DMS53 (cell line): ENCODE measurements at regions not wholly inside any gene's neighbourhood (a gene's known extent, or its start where the extent isn't known, plus 50 kb on each side); places are given as distances from the start of the nearest gene placed in this dataset.
"Not testable (repeated sequence)": the region's sequence is repeated elsewhere in the genome, so short reads cannot be mapped to it uniquely, and the experiment has no call there.

ENCODE experiments used
- DNase-seq: peaks from one replicate; lab custom pipeline; 2025; lab: John Stamatoyannopoulos, UW

DNA sequence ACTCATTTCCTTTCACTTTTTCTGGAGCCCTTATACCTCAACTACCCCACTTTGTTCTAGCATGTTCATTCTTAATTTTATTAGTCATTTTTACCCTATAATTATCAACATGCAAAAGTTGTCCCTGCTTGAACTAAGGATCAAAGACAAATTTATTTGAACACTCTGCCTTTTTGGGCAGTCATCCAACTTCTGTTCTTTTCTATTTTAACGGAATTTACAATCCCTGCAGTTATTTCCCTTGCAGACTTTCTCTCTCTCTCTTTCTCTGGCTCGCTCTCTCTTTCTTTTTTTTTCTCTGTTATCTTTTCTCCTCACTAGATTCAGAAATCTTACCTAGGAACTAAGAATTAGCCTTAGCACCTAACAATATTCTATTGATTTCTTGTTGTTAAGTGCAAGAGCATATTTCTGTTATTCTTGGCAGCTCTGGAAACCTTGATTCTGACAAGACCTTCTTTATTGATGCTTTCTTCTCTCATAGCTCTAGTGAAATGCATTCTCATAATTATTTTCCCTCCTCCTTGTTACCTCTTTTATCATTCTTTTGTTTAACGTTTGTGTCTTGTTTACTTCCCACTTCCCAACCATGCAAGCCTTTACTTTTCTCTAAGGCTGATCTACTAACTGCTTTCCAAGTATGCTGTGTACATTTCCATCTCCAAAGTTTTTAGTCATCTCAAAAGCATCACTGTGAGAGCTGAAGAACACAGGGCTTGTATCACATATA lies 951.6 kb downstream of the DIPK2A start:
- no peak for DNase-seq

DNA sequence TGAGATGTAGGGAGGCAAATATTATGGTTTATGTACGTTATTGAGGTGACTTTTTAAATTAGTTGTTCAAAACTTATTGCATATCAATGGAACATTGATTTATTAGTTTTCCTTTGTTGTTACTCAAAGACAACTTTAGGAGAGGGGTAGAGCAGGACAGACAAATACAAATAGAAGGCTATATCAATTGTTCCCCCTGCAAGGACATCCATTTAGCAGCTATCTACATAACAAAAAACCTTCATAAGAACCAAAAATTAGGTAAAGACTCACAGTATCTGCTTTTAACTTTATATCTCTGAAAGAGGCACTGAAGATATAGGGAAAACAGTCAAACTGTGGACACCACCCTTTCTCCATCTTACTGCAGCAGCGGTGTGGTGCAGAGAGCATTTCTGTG lies 958.8 kb downstream of the DIPK2A start:
- DNase-seq = no peak

DNA sequence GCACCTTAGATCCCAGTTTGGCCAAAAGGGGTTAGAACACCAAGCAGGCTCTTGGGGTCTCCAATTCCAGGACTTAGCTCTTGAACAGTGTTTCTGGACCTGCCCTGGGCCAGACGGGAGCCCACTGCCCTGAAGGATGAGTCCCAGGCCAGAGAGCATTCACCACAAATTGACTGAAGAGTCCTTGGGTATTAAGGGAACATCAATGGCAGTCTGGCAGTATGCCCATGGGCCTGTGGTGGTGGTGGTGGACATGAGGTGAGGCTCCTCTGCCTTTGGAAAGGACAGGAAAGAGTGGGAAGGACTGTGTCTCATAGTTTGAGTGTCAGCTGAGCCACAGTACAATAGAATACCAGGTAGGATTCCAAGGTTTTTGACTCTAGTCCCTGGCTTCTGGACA lies 960.0 kb downstream of the DIPK2A start:
- no peak for DNase-seq

DNA sequence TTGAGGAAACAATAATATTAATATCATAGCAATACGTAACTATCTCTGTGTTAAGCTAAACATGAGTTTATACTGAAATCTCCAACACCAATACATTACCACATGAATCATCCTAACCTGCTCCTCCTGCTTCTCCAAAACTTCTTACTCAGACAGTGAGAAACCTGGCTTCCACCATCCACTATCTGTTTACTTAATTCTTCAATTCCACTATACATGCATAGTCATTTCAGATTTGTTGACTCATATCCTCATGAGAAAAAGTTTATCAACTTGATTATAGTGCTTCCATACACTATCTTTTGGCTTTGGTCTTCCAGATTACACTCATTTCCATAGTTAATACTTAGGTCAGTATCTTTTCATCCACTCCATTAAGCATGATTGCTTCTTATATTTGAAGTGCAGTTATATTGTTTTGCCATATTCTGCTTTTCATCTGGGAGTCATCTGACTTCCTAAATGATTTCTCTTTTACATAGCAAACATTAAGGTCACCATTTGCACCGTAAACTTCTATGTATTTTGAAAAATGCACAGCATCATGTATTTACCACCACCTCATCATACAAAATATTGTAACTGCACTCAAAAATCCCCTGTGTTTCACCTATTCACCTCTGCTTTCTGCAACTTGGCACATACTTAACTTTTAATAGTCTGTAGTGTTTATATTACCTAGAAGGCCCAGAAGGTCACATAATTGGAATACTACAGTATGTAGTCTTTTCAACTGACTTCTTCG lies 970.6 kb downstream of the DIPK2A start:
- no peak for DNase-seq

DNA sequence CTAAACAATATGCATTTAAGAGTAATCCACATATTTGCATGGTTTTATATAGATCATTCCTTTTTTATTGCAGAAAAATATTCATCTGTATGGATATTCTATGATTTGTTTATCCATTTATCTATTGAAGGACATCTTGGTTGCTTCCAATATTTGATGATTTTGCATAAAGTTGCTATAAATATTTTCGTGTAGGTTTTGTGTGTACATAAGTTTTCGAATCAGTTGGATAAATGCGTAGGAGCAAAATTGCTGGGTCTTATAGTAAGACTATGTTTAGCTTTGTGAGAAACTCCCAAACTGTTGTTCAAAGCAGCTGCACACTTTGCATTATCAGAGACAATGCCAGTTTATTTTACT lies 971.2 kb downstream of the DIPK2A start:
- DNase-seq = no peak

DNA sequence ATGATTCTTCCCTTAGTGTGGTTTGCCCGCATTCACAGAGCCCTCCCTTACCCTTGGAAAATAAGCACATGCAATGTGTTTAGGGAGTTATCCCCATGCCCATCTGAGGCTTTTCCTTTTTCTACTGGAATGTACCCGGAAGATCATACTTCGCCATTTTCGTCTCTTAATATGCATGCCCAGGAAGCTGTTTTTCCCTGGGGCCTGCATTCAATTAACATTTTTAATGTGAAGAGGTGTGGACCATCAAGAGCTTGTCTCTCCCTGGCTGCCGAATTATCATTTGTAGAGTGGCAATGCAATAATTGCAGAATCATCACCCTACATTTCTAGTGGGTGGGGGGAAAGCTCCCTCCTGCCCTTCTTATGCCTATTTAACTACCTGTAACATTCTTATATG lies 976.3 kb downstream of the DIPK2A start:
- no peak for DNase-seq

DNA sequence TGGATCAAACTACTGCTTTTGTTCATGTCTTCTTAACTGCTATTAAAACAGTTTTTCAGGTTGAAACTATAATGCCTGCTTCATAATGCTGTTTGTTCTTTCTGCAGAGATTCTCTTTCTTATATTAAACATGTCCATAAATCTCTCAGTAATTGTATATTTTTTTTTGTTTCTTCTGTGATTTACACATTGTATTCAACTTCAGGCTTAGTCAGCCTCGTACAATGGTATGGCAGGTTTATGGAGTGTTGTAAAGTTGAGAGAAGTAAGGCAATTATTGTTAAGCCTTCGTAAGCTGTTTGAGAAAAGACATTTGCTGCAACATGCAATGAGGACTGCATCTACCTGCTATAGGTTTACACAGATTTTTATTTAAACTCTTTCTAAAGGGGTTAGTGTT lies 977.1 kb downstream of the DIPK2A start:
- DNase-seq = no peak

DNA sequence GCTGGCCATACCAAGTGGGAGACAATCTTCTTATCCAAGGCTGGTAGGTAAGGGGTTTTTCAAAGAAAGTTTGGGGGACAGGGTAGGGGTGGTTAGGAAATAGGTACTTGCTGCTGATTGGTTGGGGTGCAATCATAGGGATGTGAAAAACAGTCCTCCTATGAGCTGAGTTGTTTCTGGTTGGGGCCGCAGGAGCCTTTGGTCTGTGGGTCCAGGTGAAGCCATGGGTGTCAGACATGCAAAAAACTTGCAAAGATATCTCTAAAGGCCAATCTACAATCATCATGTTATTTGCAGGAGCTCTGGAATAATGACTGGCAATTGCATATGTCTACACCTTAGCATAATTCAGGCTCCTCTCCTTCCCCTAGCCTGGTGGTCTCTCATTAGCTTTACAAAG lies 982.3 kb downstream of the DIPK2A start:
- no peak for DNase-seq

DNA sequence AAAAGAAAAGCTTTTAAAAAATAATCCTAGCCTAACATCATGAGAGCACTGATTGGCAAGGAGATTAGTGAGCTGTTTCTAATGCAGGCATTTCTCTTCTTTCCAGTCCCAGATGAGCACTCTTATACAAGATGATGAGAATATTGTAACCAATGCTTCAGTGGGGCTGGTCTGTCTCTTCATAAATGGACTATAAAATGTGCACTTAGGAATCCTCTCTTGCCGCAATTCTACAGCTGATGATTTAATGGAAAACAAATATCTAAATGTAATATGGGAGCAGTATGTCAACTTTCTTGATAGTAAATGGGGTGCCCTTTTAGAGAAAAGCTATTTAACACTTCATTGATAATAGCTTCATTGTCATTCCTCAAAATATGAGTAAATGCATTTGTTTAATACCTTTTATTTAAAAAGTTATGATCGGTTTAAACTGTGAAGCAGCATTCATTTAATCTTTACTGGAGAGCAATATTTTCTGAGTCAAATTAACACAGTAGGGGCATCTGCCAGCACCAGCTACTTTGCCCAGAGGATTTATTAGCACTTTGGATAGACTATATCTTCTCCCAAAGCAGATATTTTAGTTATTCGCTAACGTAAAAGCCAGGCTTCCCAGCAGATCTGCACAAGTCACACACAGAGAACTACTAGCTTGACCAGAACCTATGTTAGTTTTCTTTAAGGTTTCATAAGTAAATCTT lies 985.9 kb downstream of the DIPK2A start:
- no peak for DNase-seq

DNA sequence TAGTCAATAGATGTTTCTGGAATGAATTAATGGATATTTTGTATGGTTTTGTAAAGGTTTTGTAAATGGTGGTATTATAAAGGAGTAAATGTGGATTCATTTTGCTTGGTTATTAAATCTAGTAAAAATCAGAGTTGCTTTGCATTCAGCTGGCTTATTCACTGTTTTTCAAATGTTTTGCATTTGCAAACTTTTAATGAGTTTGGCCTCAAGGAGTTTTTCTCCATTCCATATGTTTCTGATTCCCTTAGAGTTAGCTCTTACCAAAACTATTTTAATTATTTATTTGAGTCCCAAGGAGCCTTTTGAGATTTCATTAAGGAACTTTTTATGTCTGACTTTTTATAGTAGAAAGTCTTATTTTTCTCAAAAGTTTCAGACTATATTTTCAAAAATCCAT lies 992.2 kb downstream of the DIPK2A start:
- DNase-seq = no peak

DNA sequence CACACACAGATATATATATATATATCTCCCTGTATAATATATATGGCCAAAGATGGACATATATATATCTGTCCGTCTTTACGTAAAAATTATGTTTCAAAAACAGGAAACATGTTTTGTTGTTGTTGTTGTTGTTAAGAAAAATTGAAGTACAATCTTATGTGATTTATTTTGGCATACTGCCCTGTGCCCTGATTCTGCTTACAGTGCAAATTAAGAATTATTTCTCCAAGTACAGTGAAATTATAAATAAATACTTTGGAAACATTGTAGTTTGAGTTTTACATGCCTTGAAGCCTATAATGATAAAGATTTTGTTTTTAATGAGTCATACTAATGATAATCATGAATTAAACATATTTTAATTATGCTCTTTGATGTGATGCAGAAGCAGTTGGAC lies 994.9 kb downstream of the DIPK2A start:
- DNase-seq = no peak

DNA sequence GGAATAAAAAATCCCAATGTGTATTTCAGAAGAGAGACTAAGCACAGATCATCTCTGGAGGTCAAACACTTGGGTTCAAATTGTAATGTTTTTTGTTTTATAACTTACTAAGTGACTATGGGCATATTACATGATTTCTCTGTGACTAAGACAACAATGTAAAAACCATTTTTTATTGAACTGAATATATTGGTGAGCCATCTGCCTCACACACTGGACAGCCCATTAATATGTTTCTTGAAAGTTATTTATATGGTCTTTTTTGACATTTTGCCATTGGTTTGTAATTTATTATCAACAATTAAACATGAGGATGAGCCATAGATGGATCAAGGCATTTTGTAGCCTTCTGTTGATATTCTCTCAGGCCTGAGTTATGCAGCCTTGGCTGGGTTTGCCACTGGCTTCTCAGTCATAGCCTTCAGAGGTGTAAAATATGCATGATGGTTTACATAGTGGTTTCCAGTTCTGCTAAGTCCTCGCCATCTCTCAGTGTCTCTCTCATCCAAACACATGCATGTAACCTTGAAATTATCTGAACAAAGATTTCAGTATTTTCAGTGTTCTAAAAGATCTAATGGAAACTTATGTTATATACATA lies 997.2 kb downstream of the DIPK2A start:
- DNase-seq = no peak

DNA sequence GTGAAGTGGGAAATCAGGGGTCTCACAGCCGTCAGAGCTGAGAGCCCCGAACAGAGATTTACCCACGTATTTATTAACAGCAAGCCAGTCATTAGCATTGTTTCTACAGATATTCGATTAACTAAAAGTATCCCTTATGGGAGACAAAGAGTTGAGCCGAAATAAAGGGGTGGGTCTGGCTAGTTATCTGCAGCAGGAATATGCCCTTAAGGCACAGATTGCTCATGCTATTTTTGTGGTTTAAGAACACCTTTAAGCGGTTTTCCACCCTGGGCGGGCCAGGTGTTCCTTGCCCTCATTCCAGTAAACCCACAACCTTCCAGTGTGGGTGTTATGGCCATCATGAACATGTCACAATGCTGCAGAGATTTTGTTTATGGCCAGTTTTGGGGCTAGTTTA lies 1012.9 kb downstream of the DIPK2A start:
- not testable (repeated sequence) for DNase-seq

DNA sequence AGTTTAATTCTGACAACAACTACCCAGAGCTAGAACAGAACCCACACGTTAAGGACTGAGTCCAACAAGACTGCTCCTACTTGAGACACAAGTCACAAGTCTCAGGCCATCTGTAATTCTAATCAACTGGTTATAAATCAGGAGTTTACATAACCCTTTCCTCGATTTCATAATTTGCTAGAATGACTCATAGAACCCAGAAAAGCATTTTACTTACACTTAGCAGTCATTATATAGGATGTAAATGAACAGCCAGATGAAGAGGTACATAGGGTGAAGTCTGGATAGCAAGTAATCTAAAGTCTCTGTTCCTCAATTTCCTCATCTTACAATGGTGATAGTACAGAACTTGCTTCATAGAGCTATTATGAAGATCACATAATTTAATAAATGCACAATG lies 1018.2 kb downstream of the DIPK2A start:
- DNase-seq = no peak

DNA sequence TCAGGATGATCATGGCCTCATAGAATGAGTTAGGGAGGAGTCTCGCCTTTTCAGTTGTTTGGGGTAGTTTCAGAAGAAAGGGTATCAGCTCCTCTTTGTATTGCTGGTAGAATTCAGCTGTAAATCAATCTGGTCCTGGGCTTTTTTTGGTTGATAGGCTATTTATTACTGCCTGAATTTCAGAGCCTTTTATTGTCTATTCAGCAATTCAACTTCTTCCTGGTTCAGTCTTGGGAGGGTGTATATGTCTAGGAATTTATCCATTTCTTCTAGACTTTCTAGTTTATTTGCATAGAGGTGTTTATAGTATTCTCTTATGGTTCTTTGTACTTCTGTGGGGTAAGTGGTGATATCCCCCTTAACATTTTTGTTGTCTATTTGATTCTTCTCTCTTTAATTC lies 1024.2 kb downstream of the DIPK2A start:
- DNase-seq = no peak

DNA sequence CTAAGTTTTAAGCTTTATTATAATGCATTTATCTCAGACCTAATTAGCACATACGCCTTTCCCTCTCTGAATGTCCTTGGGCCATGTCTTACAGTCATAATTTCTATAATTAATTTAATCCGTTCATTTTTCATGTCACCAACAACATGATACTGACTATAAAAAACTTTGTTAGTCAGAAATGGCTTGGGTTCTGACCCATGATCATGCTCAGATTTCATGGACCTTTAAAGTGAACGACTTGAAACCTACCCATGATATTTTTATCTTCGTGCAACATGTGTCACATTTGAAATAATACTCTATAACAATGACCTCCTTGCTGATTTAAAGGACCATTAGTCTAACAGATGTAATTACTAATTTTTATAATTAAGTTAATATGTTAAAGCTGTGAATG lies 1033.8 kb downstream of the DIPK2A start:
- DNase-seq = no peak

DNA sequence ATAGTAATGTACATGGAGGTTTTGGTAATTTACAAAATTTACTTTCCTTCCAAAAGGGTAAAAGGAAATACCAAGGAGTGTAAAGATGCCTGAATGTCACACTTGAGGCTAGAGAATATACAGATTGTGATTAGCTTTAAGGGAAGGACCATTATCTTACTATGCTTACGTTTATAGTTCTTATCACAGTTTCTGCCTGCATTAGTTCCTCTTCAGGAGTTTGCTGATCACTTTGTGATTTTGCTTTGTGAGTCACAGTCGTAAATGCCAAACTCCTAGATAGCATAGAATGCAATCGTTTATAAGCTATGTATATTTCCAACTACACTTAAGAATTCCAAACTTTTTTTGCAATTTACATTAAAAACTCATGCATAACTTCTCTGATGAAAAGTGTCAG lies 1034.6 kb downstream of the DIPK2A start:
- no peak for DNase-seq

DNA sequence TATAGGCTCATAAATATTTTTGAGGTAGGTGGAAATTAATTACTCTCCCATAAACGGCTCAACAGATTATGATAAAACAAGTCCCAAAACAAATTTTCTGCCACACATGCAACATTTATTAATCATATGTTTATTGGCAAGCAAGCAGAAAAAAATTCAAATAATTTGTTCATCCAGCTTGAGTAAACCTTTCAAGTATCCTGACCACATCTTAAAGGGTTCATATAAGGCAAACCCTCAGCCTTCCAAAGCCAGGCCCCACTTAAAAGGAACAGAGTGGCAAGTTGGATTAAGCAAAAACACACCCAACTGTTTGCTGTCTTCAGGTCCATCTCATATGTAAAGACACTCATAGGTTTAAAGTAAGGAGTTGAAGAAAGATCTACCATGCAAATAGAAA lies 1042.3 kb downstream of the DIPK2A start:
- DNase-seq = no peak

DNA sequence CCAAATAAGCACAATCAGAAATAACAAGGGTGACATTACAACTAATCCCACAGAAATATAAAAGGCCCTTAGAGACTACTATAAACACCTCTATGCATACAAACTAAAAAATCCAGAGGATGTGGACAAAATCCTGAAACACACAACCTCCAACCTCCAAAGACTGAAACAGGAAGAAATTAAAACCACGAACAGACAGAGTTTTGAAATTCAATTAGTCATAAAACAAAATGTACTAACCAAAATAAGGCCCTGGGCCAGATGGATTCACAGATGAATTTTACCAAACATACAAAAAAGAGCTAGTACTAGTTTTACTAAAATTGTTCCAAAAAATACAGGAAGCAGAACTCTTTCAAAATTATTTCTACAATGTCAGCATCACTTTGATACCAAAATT lies 1043.6 kb downstream of the DIPK2A start:
- DNase-seq = no peak

DNA sequence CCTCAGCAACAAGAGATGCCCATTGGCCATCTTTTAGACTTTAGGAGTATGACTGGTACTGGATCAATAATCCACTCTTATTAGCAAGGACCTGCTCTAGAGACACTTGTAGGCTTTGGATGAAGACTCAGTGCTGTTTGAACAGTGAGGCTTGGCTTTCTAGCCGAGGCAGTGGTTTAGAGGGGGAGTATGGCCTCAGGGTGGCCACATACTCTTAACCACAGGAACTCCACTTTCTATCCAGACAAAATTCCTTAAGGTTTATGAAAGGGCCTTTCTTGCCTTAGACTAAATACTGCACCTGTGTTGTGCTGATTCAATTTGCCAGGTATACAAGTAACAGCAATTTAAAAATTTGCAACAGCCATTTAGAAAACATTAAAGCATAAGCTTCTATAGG lies 1046.3 kb downstream of the DIPK2A start:
- no peak for DNase-seq

DNA sequence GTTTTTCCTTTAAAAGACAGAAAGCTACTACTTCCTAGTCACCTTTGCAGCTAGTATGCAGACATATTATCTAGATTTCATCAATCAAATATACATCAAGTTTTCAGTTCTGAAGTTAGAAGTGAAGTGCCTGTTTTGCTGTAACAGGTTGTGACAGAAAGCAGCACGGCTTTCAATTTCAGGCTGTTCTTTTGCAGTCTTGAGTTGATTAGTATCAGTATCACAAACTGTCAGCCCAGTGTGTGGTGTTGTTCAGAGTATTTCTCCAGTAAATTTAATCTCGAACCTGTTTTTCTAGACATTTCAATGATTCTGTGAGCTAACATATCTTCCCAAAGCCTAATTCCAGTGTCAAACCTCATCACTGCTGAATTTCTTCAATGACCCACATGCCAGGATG lies 1050.8 kb downstream of the DIPK2A start:
- DNase-seq = no peak

DNA sequence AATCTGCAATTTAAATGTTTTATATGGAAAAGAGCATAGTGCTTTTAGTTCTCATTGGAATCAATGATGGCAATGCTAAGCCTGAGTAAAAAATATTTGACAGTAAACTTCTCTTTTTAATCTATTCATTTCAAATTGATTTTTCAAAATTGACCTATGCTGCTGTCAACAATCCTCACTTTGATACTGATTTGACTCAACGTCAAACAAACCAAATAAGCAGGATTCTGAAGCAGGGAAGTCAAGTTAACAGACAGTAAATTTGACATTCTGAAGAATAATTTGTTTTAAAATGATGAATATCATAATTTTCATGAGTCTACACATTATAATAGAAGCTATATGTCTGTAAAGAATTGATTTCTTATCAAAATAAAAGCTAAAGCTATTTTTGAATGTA lies 1053.1 kb downstream of the DIPK2A start:
- no peak for DNase-seq

DNA sequence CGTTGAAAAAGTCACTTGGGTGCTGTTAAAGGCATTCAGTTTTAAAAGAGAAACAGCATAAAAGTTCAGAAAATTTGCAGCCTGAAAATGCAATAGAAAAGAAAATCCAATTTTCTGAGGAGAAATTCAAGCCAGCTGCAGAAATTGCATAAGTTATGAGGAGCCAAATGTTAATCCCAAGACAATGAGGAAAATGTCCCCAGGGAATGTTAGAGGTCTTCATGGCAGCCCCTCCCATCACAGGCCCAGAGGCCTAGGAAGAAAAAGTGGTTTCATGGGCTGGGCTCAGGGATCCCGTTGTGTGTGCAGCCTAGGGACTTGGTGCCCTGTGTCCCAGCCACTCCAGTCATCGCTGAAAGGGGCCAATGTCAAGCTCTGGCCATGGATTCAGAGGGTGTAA lies 1055.6 kb downstream of the DIPK2A start:
- DNase-seq = not testable (repeated sequence)
